Mammary epithelial cell (primary cell): ENCODE measurements at regions not wholly inside any gene's neighbourhood (a gene's known extent, or its start where the extent isn't known, plus 50 kb on each side); places are given as distances from the start of the nearest gene placed in this dataset.

Experiments
- EZH2 ChIP-seq: IDR thresholded peaks from 2 replicates; pipeline ENCODE4 v1.6.1; 2012; ENCODE audit warnings: low read length, inconsistent platforms, borderline replicate concordance
- TF ChIP-seq, protein P1 (sequence below), 2 donors: IDR thresholded peaks in 1 of 2; conservative IDR thresholded peaks in 1 of 2; 2 replicates each; pipeline ENCODE4 v1.5.1; 2011 to 2012; ENCODE audit warnings: inconsistent platforms in 2 of 2, low read length in 2 of 2, mild to moderate bottlenecking in 2 of 2, control low read depth in 1 of 2, low read depth in 1 of 2; ENCODE audit not compliant: insufficient read depth in 1 of 2; ENCODE audit errors: extremely low read depth in 1 of 2

DNA sequence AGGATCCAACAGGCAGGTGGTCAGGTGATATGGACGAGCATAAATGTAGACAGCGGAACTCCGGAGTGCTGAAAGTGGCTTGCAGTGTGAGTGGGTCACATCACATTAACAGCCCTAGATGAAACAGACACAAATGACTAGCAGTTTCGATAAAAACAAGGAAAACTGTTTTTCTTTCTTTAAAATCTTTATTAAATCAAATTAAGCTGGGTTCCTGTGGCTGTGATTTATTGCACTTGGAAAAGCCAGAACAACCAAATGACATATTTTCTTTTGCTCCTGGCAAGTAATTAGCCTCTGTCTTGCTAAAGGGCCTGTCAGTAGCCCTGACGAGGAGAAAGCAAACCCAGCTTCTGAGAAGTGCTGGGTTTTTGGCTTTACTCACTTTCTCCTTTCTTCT is 152.9 kb upstream of the DDX18 start:
- no peak for TF ChIP-seq EZH2
- TF ChIP-seq, protein P1, sequence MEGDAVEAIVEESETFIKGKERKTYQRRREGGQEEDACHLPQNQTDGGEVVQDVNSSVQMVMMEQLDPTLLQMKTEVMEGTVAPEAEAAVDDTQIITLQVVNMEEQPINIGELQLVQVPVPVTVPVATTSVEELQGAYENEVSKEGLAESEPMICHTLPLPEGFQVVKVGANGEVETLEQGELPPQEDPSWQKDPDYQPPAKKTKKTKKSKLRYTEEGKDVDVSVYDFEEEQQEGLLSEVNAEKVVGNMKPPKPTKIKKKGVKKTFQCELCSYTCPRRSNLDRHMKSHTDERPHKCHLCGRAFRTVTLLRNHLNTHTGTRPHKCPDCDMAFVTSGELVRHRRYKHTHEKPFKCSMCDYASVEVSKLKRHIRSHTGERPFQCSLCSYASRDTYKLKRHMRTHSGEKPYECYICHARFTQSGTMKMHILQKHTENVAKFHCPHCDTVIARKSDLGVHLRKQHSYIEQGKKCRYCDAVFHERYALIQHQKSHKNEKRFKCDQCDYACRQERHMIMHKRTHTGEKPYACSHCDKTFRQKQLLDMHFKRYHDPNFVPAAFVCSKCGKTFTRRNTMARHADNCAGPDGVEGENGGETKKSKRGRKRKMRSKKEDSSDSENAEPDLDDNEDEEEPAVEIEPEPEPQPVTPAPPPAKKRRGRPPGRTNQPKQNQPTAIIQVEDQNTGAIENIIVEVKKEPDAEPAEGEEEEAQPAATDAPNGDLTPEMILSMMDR (conservative IDR thresholded peaks at IDR 0.05 in 1 of 2, IDR thresholded peaks at IDR 0.05 in 1 of 2; ENCODE audit: extremely low read depth in 1 of 2, insufficient read depth in 1 of 2, low read depth in 1 of 2, low read length in 2 of 2): no peak
